ENCODE measurements at regions not wholly inside any gene's neighbourhood (a gene's known extent, or its start where the extent isn't known, plus 50 kb on each side); places are given as distances from the start of the nearest gene placed in this dataset.

DNA sequence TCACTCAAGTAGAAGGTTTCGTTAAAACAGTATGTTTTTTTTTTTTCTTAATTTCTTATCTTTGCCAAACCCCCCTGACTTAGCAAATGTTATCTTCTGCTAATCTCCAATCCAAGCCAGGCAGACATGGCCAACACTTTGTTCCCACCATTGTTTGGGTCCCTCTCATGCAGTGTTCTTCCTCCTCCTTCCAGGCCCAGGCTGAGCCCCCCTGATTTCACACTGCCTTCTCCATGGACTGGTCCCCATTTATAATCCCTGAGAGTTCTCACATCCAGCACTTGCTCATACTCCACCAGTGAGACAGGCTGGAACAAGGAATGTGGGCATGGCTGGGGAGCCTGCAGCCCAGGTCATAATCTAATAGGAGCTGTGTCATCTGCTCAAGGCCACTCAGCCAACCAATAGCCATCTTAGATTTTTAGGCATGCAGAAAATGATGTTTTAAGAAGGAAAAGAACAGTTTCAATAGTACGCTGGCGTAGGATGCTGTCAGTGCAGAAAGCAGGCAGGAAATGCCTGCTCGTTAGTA, 238.4 kb upstream of the CCDC196 start:
- Histone ChIP-seq H3K27me3 (ENCODE audit: control insufficient read depth, insufficient read depth, low read length, poor library complexity, severe bottlenecking) (no peaks in the 10 kb centered on the region), H3K9me3 (ENCODE audit: control insufficient read depth, low read length) (no peaks in the 10 kb centered on the region), H3K4me1 (ENCODE audit: control insufficient read depth, insufficient read depth, low read length) (no peaks in the 10 kb centered on the region), H3K4me3 (ENCODE audit: low read length) (no peak overlapping the region), H3K27ac (ENCODE audit: low read depth, low read length) (no peak overlapping the region), H3K9ac (ENCODE audit: extremely low read depth, low read length, poor library complexity, severe bottlenecking) (no peak overlapping the region), H3K36me3 (ENCODE audit: control insufficient read depth, insufficient read depth, low read length) (no peaks in the 10 kb centered on the region)
- H3K36me3 Mint-ChIP-seq (ENCODE audit: low read depth), result no peaks in the 10 kb centered on the region
- peaks cover 39% of the 10 kb centered on the region for H3K4me1 Mint-ChIP-seq
- peak overlapping the region; percentile 9 for H3K27ac Mint-ChIP-seq
- TF ChIP-seq, protein P1, sequence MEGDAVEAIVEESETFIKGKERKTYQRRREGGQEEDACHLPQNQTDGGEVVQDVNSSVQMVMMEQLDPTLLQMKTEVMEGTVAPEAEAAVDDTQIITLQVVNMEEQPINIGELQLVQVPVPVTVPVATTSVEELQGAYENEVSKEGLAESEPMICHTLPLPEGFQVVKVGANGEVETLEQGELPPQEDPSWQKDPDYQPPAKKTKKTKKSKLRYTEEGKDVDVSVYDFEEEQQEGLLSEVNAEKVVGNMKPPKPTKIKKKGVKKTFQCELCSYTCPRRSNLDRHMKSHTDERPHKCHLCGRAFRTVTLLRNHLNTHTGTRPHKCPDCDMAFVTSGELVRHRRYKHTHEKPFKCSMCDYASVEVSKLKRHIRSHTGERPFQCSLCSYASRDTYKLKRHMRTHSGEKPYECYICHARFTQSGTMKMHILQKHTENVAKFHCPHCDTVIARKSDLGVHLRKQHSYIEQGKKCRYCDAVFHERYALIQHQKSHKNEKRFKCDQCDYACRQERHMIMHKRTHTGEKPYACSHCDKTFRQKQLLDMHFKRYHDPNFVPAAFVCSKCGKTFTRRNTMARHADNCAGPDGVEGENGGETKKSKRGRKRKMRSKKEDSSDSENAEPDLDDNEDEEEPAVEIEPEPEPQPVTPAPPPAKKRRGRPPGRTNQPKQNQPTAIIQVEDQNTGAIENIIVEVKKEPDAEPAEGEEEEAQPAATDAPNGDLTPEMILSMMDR (conservative IDR thresholded peaks at IDR 0.05), result no peak
- 88 to 100% methylated on average over 3 to 4 of the region's 4 CpGs for WGBS, 2 experiments (ENCODE audit: insufficient coverage in 1 of 2, insufficient read length in 1 of 2)
- H3K4me3 Mint-ChIP-seq, result no peak overlapping the region
- peaks cover 2% of the 10 kb centered on the region for H3K9me3 Mint-ChIP-seq
- peak; percentile 64 for DNase-seq
- H3K27me3 Mint-ChIP-seq (ENCODE audit: insufficient read depth), result peaks cover 50% of the 10 kb centered on the region

DNA sequence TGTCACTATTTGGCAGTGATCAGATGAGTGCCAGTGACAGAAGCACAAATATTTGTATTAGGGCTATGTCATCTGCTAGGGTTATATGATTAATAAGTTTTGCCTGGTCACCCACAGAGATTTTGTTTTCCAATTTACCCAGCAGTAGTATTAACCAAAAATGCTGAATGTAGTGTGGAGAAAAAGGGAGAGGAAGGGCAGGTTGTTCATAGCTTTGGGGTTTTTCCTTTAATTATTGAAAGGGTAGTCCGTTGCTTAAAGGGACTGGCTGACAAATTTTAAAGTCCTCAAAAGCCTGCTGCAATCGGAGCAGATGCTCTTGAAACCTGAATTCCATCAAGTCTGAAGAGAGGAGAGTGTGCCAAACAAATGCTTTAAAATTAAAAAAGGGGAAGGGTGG, 237.9 kb upstream of the CCDC196 start:
- Histone ChIP-seq H3K36me3 (ENCODE audit: control insufficient read depth, insufficient read depth, low read length) (no peaks in the 10 kb centered on the region), H3K27me3 (ENCODE audit: control insufficient read depth, insufficient read depth, low read length, poor library complexity, severe bottlenecking) (no peaks in the 10 kb centered on the region), H3K9ac (ENCODE audit: extremely low read depth, low read length, poor library complexity, severe bottlenecking) (no peak overlapping the region), H3K27ac (ENCODE audit: low read depth, low read length) (no peak overlapping the region), H3K4me1 (ENCODE audit: control insufficient read depth, insufficient read depth, low read length) (no peaks in the 10 kb centered on the region), H3K4me3 (ENCODE audit: low read length) (no peak overlapping the region), H3K9me3 (ENCODE audit: control insufficient read depth, low read length) (no peaks in the 10 kb centered on the region)
- H3K4me1 Mint-ChIP-seq, result peaks cover 35% of the 10 kb centered on the region
- H3K36me3 Mint-ChIP-seq (ENCODE audit: low read depth), result no peaks in the 10 kb centered on the region
- H3K27me3 Mint-ChIP-seq (ENCODE audit: insufficient read depth), result peaks cover 48% of the 10 kb centered on the region
- TF ChIP-seq, protein P1 (conservative IDR thresholded peaks at IDR 0.05), result no peak
- 87 to 95% methylated on average over 2 of the region's 2 CpGs for WGBS, 2 experiments (ENCODE audit: insufficient coverage in 1 of 2, insufficient read length in 1 of 2)
- H3K4me3 Mint-ChIP-seq, result no peak overlapping the region
- DNase-seq, result no peak
- H3K9me3 Mint-ChIP-seq, result peaks cover 2% of the 10 kb centered on the region
- no peak overlapping the region for H3K27ac Mint-ChIP-seq

DNA sequence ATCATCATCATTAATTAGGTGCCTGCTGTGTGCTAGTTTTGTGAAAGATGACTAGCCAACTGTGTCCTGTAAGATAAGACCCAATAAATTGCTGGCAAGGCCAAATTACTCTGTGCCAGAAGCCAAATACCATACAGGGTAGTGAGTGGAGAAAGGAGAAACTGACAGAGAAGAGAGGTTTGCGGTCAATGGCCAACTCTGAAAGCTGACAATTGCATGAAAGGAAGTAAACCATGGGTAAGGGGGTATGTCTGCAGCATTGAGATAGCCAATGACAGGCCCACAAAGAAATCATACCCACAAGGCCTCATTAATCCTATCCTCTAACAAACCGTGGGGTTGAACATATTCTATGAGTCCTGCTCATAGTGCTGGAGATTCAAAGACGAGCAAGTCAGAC, 236.6 kb upstream of the CCDC196 start:
- Histone ChIP-seq H3K36me3 (ENCODE audit: control insufficient read depth, insufficient read depth, low read length) (no peaks in the 10 kb centered on the region), H3K27me3 (ENCODE audit: control insufficient read depth, insufficient read depth, low read length, poor library complexity, severe bottlenecking) (no peaks in the 10 kb centered on the region), H3K9me3 (ENCODE audit: control insufficient read depth, low read length) (no peaks in the 10 kb centered on the region), H3K9ac (ENCODE audit: extremely low read depth, low read length, poor library complexity, severe bottlenecking) (no peak overlapping the region), H3K4me1 (ENCODE audit: control insufficient read depth, insufficient read depth, low read length) (peaks cover 7% of the 10 kb centered on the region), H3K27ac (ENCODE audit: low read depth, low read length) (no peak overlapping the region), H3K4me3 (ENCODE audit: low read length) (no peak overlapping the region)
- Mint-ChIP-seq H3K4me1 (peaks cover 33% of the 10 kb centered on the region), H3K36me3 (ENCODE audit: low read depth) (no peaks in the 10 kb centered on the region), H3K9me3 (peaks cover 2% of the 10 kb centered on the region), H3K27ac (no peak overlapping the region), H3K4me3 (no peak overlapping the region), H3K27me3 (ENCODE audit: insufficient read depth) (peaks cover 35% of the 10 kb centered on the region)
- 94 to 96% methylated on average over 3 of the region's 3 CpGs for WGBS, 2 experiments (ENCODE audit: insufficient coverage in 1 of 2, insufficient read length in 1 of 2)
- no peak for DNase-seq
- TF ChIP-seq, protein P1 (conservative IDR thresholded peaks at IDR 0.05), result no peak

Data from endodermal cell (in vitro differentiated cells).